ENCODE measurements at regions not wholly inside any gene's neighbourhood (a gene's known extent, or its start where the extent isn't known, plus 50 kb on each side); places are given as distances from the start of the nearest gene placed in this dataset.

- TF ChIP-seq CTCF (CRISPR knock-in tag; IDR thresholded peaks at IDR 0.05), result no peak
- no peak for TF ChIP-seq FOXP4 (CRISPR knock-in tag; IDR thresholded peaks at IDR 0.05)
- TF ChIP-seq BCLAF1 (IDR thresholded peaks at IDR 0.05), result no peak
- TF ChIP-seq CBX5 (CRISPR knock-in tag; IDR thresholded peaks at IDR 0.05; ENCODE audit: borderline replicate concordance), result no peak
- TF ChIP-seq ZBTB7A (CRISPR knock-in tag; IDR thresholded peaks at IDR 0.05), result no peak
- TF ChIP-seq ZNF549 (CRISPR knock-in tag; IDR thresholded peaks at IDR 0.05), result no peak
- TF ChIP-seq GABPA (IDR thresholded peaks at IDR 0.05; ENCODE audit: low read depth, low read length), result no peak
- TF ChIP-seq GABPA (CRISPR knock-in tag; IDR thresholded peaks at IDR 0.05; ENCODE audit: low read depth), result no peak
- no peak for TF ChIP-seq HMG20B (CRISPR knock-in tag; conservative IDR thresholded peaks at IDR 0.05)
- no peak for TF ChIP-seq TBX3 (IDR thresholded peaks at IDR 0.05; ENCODE audit: borderline replicate concordance)
- TF ChIP-seq SUZ12 (IDR thresholded peaks at IDR 0.05; ENCODE audit: low read depth, low read length), result no peak
- TF ChIP-seq ZNF160 (CRISPR knock-in tag; IDR thresholded peaks at IDR 0.05), result no peak
- TF ChIP-seq MED13 (CRISPR knock-in tag; IDR thresholded peaks at IDR 0.05), result no peak
- no peak for TF ChIP-seq DNMT3B (CRISPR knock-in tag; conservative IDR thresholded peaks at IDR 0.05)
- TF ChIP-seq RAD21 (CRISPR knock-in tag; IDR thresholded peaks at IDR 0.05), result no peak
Observed at GRCh38 chr14:106390947-106391346, 864.6 kb downstream of the TMEM121 start.

All from HepG2 (cell line).